Fibroblast of pulmonary artery (primary cell): ENCODE measurements at regions not wholly inside any gene's neighbourhood (a gene's known extent, or its start where the extent isn't known, plus 50 kb on each side); places are given as distances from the start of the nearest gene placed in this dataset.

Source experiments
- DNase-seq: peaks from one replicate; pipeline ENCODE4 v3.0.0-alpha.2; 2010; ENCODE audit warnings: low read depth
- H3K4me3 ChIP-seq: replicated peaks from 2 replicates; pipeline ENCODE4 v1.5.1; 2011; ENCODE audit warnings: low read depth, mild to moderate bottlenecking, control low read depth, low read length, moderate library complexity
- TF ChIP-seq, protein P1 (sequence below): IDR thresholded peaks from 2 replicates; pipeline ENCODE4 v1.5.1; 2011; ENCODE audit warnings: mild to moderate bottlenecking, control low read depth, low read length, inconsistent platforms; ENCODE audit errors: missing control alignments

DNA sequence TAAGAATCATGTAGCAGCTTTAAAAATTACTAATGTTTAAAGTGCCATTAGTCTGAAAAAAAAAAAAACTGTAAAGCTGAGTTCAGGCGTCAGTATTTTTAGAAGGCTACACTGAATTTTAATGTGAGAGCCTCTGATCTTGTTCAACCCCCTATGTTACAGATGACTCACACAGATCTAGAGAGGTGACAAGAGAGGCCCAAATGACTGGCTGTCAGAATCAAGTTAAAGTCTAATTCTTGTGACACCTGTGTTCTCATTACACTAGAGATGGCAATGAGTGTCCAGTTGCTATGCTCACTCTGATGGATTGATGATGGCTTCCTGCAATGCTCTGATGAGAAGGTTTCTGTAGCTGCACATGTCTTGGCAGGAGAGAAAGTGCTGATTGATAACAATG lies 203.5 kb upstream of the OBI1 start:
- no peak for DNase-seq
- no peak overlapping the region for H3K4me3 ChIP-seq
- TF ChIP-seq, protein P1, sequence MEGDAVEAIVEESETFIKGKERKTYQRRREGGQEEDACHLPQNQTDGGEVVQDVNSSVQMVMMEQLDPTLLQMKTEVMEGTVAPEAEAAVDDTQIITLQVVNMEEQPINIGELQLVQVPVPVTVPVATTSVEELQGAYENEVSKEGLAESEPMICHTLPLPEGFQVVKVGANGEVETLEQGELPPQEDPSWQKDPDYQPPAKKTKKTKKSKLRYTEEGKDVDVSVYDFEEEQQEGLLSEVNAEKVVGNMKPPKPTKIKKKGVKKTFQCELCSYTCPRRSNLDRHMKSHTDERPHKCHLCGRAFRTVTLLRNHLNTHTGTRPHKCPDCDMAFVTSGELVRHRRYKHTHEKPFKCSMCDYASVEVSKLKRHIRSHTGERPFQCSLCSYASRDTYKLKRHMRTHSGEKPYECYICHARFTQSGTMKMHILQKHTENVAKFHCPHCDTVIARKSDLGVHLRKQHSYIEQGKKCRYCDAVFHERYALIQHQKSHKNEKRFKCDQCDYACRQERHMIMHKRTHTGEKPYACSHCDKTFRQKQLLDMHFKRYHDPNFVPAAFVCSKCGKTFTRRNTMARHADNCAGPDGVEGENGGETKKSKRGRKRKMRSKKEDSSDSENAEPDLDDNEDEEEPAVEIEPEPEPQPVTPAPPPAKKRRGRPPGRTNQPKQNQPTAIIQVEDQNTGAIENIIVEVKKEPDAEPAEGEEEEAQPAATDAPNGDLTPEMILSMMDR: no peak

DNA sequence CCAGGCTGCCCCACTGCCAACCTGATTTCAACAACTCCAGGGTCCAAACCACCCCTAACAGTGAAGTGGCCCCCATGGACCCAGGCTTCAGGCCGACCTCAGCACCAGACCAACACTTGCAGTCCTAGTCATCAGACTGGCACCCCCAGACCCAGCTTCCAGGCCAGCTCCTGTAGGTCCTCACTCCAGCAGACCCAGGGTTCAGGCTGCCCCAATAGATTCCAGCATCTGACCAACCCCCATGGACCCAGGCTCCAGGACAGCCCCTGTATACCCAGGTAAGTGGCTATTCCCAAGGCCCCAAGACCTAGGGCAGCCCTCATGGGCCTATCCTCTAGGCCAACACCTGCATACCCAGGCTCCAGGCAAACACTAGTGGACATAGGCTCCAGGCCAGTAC lies 193.8 kb upstream of the OBI1 start:
- DNase-seq: no peak
- TF ChIP-seq, protein P1: no peak
- no peak overlapping the region for H3K4me3 ChIP-seq

DNA sequence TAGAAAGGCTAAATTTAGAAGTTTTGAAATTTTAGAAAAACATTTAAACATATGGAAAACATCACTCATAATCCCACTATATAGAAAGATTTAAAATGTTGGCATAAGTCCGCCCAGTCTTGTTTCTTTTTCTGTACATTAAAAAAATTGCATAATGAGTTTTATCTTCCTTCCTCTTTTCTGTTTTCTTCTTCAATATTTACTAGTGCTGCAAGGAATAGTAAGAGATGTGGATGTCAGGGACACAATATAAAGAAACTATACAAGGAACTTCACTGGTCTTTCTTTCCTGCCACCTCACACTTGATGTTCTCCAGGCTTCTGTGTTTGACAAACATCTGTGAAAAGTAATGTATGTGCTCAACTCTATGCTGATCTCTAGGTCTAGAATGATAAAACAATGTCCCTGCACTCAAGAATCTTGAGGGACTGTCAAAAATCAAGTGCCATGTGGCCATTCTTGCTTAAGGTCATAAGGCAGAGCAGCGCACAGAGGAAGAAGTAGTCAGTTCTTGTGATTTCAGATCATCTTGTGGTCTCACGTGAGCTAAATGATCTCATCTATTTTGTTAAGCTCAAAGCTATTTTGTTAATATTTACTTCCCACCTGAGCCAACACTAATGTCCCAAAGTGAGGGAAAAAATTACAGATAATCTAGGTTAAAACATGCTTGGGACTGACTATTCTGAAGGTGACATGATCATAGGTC lies 186.9 kb upstream of the OBI1 start:
- TF ChIP-seq, protein P1: no peak
- H3K4me3 ChIP-seq: no peak overlapping the region
- no peak for DNase-seq

DNA sequence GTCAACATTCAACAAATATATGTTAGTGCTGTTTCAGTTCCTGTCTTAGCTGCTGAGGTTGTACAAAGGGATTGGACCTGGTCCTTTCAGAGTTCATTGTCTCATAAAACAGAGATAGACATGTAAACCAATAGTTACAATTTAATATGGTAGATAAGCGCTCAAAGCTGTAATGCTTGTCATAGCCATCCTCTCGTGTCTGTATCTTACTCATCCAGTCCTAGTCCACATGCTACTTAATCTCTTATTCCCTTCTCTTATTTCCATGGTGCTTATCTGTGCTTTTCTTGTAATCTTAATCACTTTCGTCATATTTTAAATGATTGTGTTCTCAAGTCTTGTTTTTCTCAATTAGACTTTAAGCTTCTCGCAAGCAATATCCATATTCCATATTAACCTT lies 185.2 kb upstream of the OBI1 start:
- no peak for DNase-seq
- no peak overlapping the region for H3K4me3 ChIP-seq
- TF ChIP-seq, protein P1: no peak

DNA sequence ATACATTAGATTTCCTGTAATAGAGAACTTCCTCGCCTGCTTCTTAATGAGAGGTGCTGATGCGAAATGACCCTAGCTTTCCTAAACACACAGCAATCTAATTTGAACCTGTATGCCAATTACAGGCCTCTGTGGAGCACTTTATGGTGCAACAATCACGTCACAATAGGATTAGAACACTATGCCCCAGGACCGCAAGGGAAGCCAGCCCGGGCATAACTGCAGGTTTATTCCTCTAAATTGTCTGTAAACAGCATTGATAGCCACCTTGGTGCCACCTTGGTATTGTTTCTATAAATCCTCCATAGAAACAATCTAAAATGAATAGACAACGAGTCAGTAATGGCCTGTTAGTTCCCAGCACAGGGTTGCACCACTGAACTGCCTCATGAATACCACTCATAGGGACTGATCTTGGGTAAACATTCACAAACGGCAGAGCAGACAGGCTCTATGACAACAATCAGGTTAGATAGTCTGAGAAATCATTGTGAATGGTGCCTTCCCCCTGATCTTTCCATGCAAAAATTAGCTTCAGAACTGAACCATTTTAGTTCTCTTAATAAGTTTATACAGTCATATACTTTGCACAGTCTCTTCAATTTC lies 182.5 kb upstream of the OBI1 start:
- TF ChIP-seq, protein P1: no peak
- H3K4me3 ChIP-seq: no peak overlapping the region
- DNase-seq: no peak

DNA sequence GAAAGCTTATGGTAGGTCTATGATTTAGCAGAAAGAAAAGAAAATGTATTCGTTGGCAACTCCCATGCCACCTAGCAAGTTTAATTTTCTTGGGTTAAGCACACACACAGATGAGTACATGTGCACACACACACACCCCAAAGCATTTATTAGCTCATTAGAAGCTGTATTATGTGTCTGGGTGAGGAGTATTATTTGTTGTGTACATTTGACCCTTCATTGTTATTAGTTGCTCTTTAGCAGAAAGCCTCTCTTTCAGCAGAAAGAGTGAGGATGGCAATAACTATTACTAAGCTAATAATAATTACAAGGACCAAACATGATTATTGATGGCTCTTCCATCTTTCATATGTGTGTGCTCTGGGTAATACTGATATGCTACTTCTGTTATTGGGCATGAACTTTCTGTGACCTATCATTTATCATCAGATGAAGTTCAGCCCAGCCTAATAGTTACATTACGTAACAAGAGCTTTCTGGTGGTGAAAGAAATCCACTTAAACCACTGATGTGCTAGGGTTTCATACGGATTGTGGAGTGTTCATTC lies 177.4 kb upstream of the OBI1 start:
- TF ChIP-seq, protein P1: no peak
- H3K4me3 ChIP-seq: no peak overlapping the region
- no peak for DNase-seq

DNA sequence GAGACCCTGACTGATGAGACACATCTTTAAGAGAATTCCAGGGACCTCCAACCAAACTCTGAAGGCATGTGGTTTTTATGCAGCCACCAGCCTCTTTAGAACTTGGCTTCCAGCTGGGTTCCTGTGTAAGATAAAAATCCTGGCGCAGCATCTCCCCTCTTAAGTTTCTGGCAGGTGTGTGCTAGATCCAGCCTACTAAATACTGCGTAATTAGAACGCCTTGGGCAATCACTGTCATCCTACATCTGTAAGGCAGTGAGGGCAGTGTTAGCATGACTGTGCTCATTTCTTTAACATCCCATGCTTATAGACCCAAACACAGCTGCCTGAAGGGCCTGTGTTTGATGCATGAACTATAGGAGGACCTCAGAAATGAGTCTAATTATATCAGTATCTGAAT lies 173.5 kb upstream of the OBI1 start:
- TF ChIP-seq, protein P1: no peak
- DNase-seq: no peak
- H3K4me3 ChIP-seq: no peak overlapping the region
